Kidney (tissue), 13 donors: ENCODE measurements at regions not wholly inside any gene's neighbourhood (a gene's known extent, or its start where the extent isn't known, plus 50 kb on each side); places are given as distances from the start of the nearest gene placed in this dataset.

Source experiments
- DNase-seq, 5 donors: peaks; one replicate each; pipeline ENCODE4 v3.0.0-alpha.2; 2013 to 2020
- FAIRE-seq: peaks from 2 replicates; lab custom pipeline; 2012; peaks lifted over from hg19 to GRCh38; lab: Jason Lieb, UNC
- H3K27ac ChIP-seq, 2 donors: one replicate each; pipeline ENCODE4 v1.7.0; 2013; ENCODE audit warnings: low read depth in 2 of 2, low read length in 2 of 2, inconsistent platforms in 1 of 2
- H3K27me3 ChIP-seq: one replicate; pipeline ENCODE4 v1.7.1; 2013; ENCODE audit warnings: low read length, inconsistent platforms; ENCODE audit not compliant: control insufficient read depth, insufficient read depth
- H3K36me3 ChIP-seq, 3 donors: one replicate each; pipeline versions ENCODE4 v1.7.0 to v1.7.1; 2013; ENCODE audit warnings: low read length in 3 of 3, control low read depth in 1 of 3, inconsistent platforms in 1 of 3; ENCODE audit not compliant: insufficient read depth in 3 of 3, control insufficient read depth in 2 of 3
- H3K4me1 ChIP-seq, 3 donors: one replicate each; pipeline versions ENCODE4 v1.7.0 to v1.7.1; 2013; ENCODE audit warnings: low read length in 3 of 3, inconsistent platforms in 1 of 3, low read depth in 1 of 3; ENCODE audit not compliant: control insufficient read depth in 2 of 3, insufficient read depth in 2 of 3
- H3K4me3 ChIP-seq, 3 donors: one replicate each; pipeline versions ENCODE4 v1.7.0 to v1.8.1; 2013; ENCODE audit warnings: low read length in 3 of 3, control low read depth in 1 of 3, inconsistent platforms in 1 of 3
- H3K9ac ChIP-seq, 3 donors: one replicate each; pipeline versions ENCODE4 v1.7.0 to v1.7.1; 2013; ENCODE audit warnings: low read length in 3 of 3, control low read depth in 1 of 3, inconsistent platforms in 1 of 3
- H3K9me3 ChIP-seq, 3 donors: one replicate each; pipeline versions ENCODE4 v1.7.0 to v1.7.1; 2013; ENCODE audit warnings: low read length in 3 of 3, control low read depth in 1 of 3, inconsistent platforms in 1 of 3; ENCODE audit not compliant: control insufficient read depth in 2 of 3, insufficient read depth in 1 of 3
- CTCF ChIP-seq: IDR thresholded peaks from 3 replicates; pipeline ENCODE4 v1.5.1; 2012; ENCODE audit warnings: mild to moderate bottlenecking, moderate library complexity, borderline replicate concordance; ENCODE audit not compliant: insufficient read depth; ENCODE audit errors: extremely low read depth
- intact Hi-C: fragments of 100-400 bp; cut with DNase I; formaldehyde crosslinking; loops from one replicate; pipeline ENCODE4 v1.11.1; 2022
- donor health status: control.
- donor health status: control.
- donor health status: control.
- donor health status: control.
- donor health status: control.
- donor health status: DM: yes; HTN: yes; CAD: no.
- donor health status: Normal renal cell carcinoma (clear cell type).

DNA sequence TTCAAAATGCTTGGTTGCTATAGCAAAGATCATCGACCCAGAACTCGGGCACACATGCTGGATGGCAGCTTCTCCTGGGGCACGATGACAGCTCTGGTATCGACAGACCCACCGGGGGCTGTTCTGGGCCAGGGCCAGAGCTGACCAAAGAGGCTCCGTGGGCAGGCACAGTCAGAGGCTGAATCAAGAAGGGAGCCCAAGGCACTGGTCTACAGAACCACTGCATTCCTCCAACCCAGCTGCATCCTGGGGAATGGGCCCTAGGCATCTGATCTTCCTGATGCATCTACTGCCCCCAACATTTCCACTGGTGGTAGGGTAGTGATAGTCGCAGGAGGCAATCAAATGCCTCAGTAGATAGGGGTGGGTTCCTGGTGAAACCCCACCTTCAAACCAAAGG is 470.3 kb downstream of the TBC1D22A start:
- Histone ChIP-seq H3K27me3 (no peaks in the 10 kb centered on the region), H3K27ac (no peak overlapping the region), H3K9me3 (peaks cover 0 to 6% (median 0%) of the 10 kb centered on the region in 3 donors), H3K36me3 (no peaks in the 10 kb centered on the region), H3K9ac (no peak overlapping the region), H3K4me1 (no peaks in the 10 kb centered on the region), H3K4me3 (no peak overlapping the region)
- FAIRE-seq (no peak), DNase-seq (no peak)
- intact Hi-C loops = no loop called here
- TF ChIP-seq CTCF = no peak

- no peaks in the 10 kb centered on the region for H3K4me1 ChIP-seq
- H3K9ac ChIP-seq = no peak overlapping the region
- FAIRE-seq (no peak), DNase-seq (no peak)
- no peaks in the 10 kb centered on the region for H3K36me3 ChIP-seq
- intact Hi-C loops = no loop called here
- H3K27ac ChIP-seq = no peak overlapping the region
- H3K4me3 ChIP-seq = no peak overlapping the region
- TF ChIP-seq CTCF = no peak
- peaks cover 0 to 6% (median 0%) of the 10 kb centered on the region in 3 donors for H3K9me3 ChIP-seq
- H3K27me3 ChIP-seq = no peaks in the 10 kb centered on the region
Measured at GRCh38 chr22:47232197-47232596, 469.7 kb downstream of the TBC1D22A start.

GRCh38 chr22:47231759-47232158 is 469.3 kb downstream of the TBC1D22A start:
- Histone ChIP-seq H3K27ac (no peak overlapping the region), H3K4me1 (no peaks in the 10 kb centered on the region), H3K9me3 (peaks cover 0 to 6% (median 0%) of the 10 kb centered on the region in 3 donors), H3K27me3 (no peaks in the 10 kb centered on the region), H3K4me3 (no peak overlapping the region), H3K9ac (no peak overlapping the region), H3K36me3 (no peaks in the 10 kb centered on the region)
- TF ChIP-seq CTCF = no peak
- DNase-seq (no peak), FAIRE-seq (no peak)
- intact Hi-C loops = no loop called here

- H3K27me3 ChIP-seq = no peaks in the 10 kb centered on the region
- H3K9ac ChIP-seq = no peak overlapping the region
- TF ChIP-seq CTCF = no peak
- intact Hi-C loops = no loop called here
- no peaks in the 10 kb centered on the region for H3K36me3 ChIP-seq
- FAIRE-seq (no peak), DNase-seq (peak in 1 of 5 donors; percentile 38)
- no peaks in the 10 kb centered on the region for H3K4me1 ChIP-seq
- H3K4me3 ChIP-seq = no peak overlapping the region
- peaks cover 0 to 6% (median 0%) of the 10 kb centered on the region in 3 donors for H3K9me3 ChIP-seq
- no peak overlapping the region for H3K27ac ChIP-seq
Measured at GRCh38 chr22:47230741-47231140, 468.3 kb downstream of the TBC1D22A start.
